AG04450 (cell line): ENCODE measurements at regions not wholly inside any gene's neighbourhood (a gene's known extent, or its start where the extent isn't known, plus 50 kb on each side); places are given as distances from the start of the nearest gene placed in this dataset.

Experiments used
- CTCF ChIA-PET: fragments of 300-600, 350-600 bp; formaldehyde crosslinking; extraction: SDS; loops from one replicate; lab custom pipeline; 2022; ENCODE audit warnings: antibody characterized with exemption, inconsistent platforms; lab: Charles Lee
- POLR2A ChIA-PET: fragments of 350-600 bp; formaldehyde crosslinking; extraction: SDS; loops from one replicate; lab custom pipeline; 2021; ENCODE audit warnings: antibody characterized with exemption, inconsistent platforms; lab: Yijun Ruan, JAX
- DNase-seq: peaks from one replicate; pipeline ENCODE4 v3.0.0-alpha.2; 2011; ENCODE audit warnings: low read depth, low spot score
- H3K27ac ChIP-seq: one replicate; pipeline ENCODE4 v1.5.1; 2012; ENCODE audit warnings: low read depth, low read length, control low read depth
- H3K27me3 ChIP-seq: one replicate; pipeline ENCODE4 v1.6.0; 2012; ENCODE audit warnings: low read length; ENCODE audit not compliant: control insufficient read depth, insufficient read depth
- H3K4me3 ChIP-seq: 2 replicates; pipeline ENCODE4 v1.5.1; 2011; ENCODE audit warnings: mild to moderate bottlenecking, low read depth, low read length, control low read depth
- H3K9me3 ChIP-seq: 2 replicates; pipeline ENCODE4 v1.5.1; 2012; ENCODE audit warnings: low read length; ENCODE audit not compliant: control insufficient read depth, insufficient read depth
- TF ChIP-seq, protein P1 (sequence below): IDR thresholded peaks from 2 replicates; pipeline ENCODE4 v1.5.1; 2011; ENCODE audit warnings: low read depth, low read length, control low read depth, inconsistent platforms

DNA sequence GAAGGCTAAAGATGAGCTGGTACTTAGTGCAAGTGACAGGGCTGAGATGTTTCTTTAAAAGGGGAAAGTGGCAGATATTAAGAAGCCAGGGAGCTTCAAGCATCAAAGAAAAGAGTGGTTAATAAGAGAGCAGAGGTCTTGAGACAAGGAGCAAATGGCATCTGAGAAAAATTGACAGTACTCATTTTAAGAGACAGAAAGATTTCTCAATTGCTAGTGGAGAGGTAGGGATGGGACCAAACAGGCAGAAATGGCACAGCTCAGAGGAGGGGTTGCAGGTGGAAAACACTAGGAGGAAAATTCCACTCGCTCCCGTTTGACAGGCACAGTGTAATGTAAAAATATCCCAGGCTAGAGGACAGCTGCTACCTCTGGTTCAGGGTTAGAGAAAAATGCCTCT, 593.4 kb upstream of the LRATD1 start:
- Histone ChIP-seq H3K27ac (no peak overlapping the region), H3K4me3 (no peak overlapping the region), H3K27me3 (no peaks in the 10 kb centered on the region), H3K9me3 (peaks cover 4% of the 10 kb centered on the region; the same call in 1 of the 2 replicates)
- ChIA-PET CTCF (no interaction called here), POLR2A (no interaction called here)
- TF ChIP-seq, protein P1, sequence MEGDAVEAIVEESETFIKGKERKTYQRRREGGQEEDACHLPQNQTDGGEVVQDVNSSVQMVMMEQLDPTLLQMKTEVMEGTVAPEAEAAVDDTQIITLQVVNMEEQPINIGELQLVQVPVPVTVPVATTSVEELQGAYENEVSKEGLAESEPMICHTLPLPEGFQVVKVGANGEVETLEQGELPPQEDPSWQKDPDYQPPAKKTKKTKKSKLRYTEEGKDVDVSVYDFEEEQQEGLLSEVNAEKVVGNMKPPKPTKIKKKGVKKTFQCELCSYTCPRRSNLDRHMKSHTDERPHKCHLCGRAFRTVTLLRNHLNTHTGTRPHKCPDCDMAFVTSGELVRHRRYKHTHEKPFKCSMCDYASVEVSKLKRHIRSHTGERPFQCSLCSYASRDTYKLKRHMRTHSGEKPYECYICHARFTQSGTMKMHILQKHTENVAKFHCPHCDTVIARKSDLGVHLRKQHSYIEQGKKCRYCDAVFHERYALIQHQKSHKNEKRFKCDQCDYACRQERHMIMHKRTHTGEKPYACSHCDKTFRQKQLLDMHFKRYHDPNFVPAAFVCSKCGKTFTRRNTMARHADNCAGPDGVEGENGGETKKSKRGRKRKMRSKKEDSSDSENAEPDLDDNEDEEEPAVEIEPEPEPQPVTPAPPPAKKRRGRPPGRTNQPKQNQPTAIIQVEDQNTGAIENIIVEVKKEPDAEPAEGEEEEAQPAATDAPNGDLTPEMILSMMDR = no peak
- DNase-seq = no peak

DNA sequence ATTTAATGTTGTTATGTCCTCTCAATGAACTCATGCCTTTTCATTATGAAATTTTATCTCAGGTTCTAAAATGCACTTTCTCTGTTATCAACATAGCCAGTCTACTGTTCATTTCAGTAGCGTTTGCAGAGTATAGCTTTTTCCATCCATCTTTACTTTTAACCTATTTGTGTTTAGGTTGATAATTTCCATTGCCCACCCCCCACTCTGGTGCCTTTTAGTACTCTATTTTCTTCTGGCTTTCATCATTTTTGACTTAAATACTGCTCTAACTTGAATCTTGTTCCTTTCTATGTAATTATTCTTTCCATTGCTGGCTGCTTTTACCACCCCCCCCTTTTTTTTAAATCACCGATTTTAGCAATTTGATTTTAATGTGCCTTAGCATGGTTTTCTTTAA, 585.0 kb upstream of the LRATD1 start:
- H3K27me3 ChIP-seq = no peaks in the 10 kb centered on the region
- H3K27ac ChIP-seq = no peak overlapping the region
- DNase-seq = no peak
- ChIA-PET CTCF (no interaction called here), POLR2A (no interaction called here)
- peaks cover 4% of the 10 kb centered on the region; the same call in 1 of the 2 replicates for H3K9me3 ChIP-seq
- TF ChIP-seq, protein P1 = no peak
- no peak overlapping the region for H3K4me3 ChIP-seq

DNA sequence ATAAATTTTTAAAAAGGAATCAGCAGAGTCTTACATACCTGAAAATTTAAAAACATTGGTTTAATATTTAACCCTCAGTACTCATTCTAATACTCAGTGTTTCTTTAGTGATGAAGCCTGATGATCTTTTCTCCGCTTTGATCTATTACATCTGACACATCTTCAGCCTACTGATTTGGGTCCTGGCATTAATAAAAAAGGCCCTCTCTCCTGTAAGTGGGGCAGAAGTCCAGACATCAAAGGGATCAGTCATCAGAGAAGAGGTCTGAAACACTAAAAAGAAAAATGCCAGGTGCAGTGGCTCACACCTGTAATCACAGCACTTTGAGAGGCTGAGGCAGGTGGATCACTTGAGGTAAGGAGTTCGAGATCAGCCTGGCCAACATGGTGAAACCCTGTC, 581.1 kb upstream of the LRATD1 start:
- no peak overlapping the region for H3K4me3 ChIP-seq
- H3K9me3 ChIP-seq = no peaks in the 10 kb centered on the region
- no peak overlapping the region for H3K27ac ChIP-seq
- DNase-seq = no peak
- no peaks in the 10 kb centered on the region for H3K27me3 ChIP-seq
- CTCF ChIA-PET = no interaction called here
- POLR2A ChIA-PET = no interaction called here
- TF ChIP-seq, protein P1 = no peak

DNA sequence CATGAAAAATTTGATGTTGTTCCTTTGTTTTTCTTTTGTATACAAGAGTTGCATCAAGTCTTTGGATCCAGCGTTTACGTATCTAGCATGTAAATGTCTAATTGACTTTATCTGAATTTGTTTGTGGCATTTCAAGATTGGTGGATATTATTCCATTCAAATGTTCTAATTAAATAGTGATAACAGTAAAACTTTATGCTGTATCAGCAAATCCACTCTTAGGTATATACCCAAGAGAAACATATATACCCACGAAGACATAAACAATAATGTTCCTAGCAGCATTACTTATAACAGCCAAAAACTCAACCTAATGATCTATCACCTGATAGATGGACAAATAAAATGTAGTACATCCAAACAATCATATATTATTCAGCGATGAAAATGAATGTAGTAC, 579.4 kb upstream of the LRATD1 start:
- POLR2A ChIA-PET = no interaction called here
- TF ChIP-seq, protein P1 = no peak

DNA sequence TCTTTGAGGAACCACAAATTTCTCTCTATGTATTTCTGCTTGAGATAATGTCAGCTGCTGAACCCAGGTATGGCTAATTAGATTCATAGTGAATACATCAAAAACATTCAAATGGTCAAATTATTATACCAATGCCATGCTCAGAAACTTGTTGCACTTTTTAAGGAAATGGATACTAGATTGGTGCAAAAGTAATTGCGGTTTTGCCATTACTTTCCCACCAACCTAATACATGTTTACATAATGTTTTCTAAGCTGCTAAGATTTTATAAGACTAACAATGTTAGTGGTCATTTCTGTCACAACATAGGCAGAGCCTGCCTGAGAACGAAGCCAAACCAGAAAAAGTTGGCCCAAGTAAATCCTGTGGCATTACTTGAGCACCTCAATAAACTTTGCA, 568.2 kb upstream of the LRATD1 start:
- no peak for DNase-seq
- Histone ChIP-seq H3K27me3 (no peaks in the 10 kb centered on the region), H3K9me3 (peaks cover 7% of the 10 kb centered on the region), H3K27ac (no peak overlapping the region), H3K4me3 (no peak overlapping the region)
- TF ChIP-seq, protein P1 = no peak
- CTCF ChIA-PET = no interaction called here
- POLR2A ChIA-PET = no interaction called here

More for the DNA sequence above, 579.4 kb upstream of the LRATD1 start:
- DNase-seq = no peak
- H3K27ac ChIP-seq = no peak overlapping the region
- CTCF ChIA-PET = no interaction called here
- H3K27me3 ChIP-seq = no peaks in the 10 kb centered on the region
- H3K9me3 ChIP-seq = no peaks in the 10 kb centered on the region
- H3K4me3 ChIP-seq = no peak overlapping the region
